ENCODE measurements at regions not wholly inside any gene's neighbourhood (a gene's known extent, or its start where the extent isn't known, plus 50 kb on each side); places are given as distances from the start of the nearest gene placed in this dataset.

- TF ChIP-seq CTCF (IDR thresholded peaks at IDR 0.05), result no peak; the same call in 1 of the 2 replicates
- Mint-ChIP-seq H3K27me3 (ENCODE audit: insufficient read depth) (no peaks in the 10 kb centered on the region), H3K4me3 (no peak overlapping the region), H3K4me1 (ENCODE audit: low read depth) (no peaks in the 10 kb centered on the region), H3K9me3 (peaks cover 10% of the 10 kb centered on the region), H3K36me3 (ENCODE audit: low read depth) (no peaks in the 10 kb centered on the region), H3K27ac (no peak overlapping the region)
- no peak for DNase-seq
Measured at GRCh38 chr2:164126960-164127660, 391.3 kb upstream of the FIGN start.

GRCh38 chr2:164115806-164116205 lies 380.0 kb upstream of the FIGN start:
- no peak for DNase-seq
- Mint-ChIP-seq H3K9me3 (peaks cover 5% of the 10 kb centered on the region), H3K4me3 (no peak overlapping the region), H3K36me3 (ENCODE audit: low read depth) (no peaks in the 10 kb centered on the region), H3K27me3 (ENCODE audit: insufficient read depth) (no peaks in the 10 kb centered on the region), H3K27ac (no peak overlapping the region), H3K4me1 (ENCODE audit: low read depth) (no peaks in the 10 kb centered on the region)
- no peak for TF ChIP-seq CTCF (IDR thresholded peaks at IDR 0.05)

GRCh38 chr2:164114937-164115336 lies 379.1 kb upstream of the FIGN start:
- Mint-ChIP-seq H3K36me3 (ENCODE audit: low read depth) (no peaks in the 10 kb centered on the region), H3K27me3 (ENCODE audit: insufficient read depth) (no peaks in the 10 kb centered on the region), H3K4me3 (no peak overlapping the region), H3K27ac (no peak overlapping the region), H3K9me3 (no peaks in the 10 kb centered on the region; the same call in none of the 2 replicates), H3K4me1 (ENCODE audit: low read depth) (no peaks in the 10 kb centered on the region)
- TF ChIP-seq CTCF (IDR thresholded peaks at IDR 0.05), result no peak
- DNase-seq, result no peak

GRCh38 chr2:164112105-164112504 lies 376.3 kb upstream of the FIGN start:
- Mint-ChIP-seq H3K27ac (no peak overlapping the region), H3K4me3 (no peak overlapping the region), H3K9me3 (no peaks in the 10 kb centered on the region; the same call in none of the 2 replicates), H3K4me1 (ENCODE audit: low read depth) (no peaks in the 10 kb centered on the region), H3K36me3 (ENCODE audit: low read depth) (no peaks in the 10 kb centered on the region), H3K27me3 (ENCODE audit: insufficient read depth) (no peaks in the 10 kb centered on the region)
- no peak for TF ChIP-seq CTCF (IDR thresholded peaks at IDR 0.05)
- DNase-seq, result no peak

- Mint-ChIP-seq H3K27ac (no peak overlapping the region), H3K27me3 (ENCODE audit: insufficient read depth) (no peaks in the 10 kb centered on the region), H3K4me3 (no peak overlapping the region), H3K4me1 (ENCODE audit: low read depth) (no peaks in the 10 kb centered on the region), H3K9me3 (peaks cover 14% of the 10 kb centered on the region), H3K36me3 (ENCODE audit: low read depth) (no peaks in the 10 kb centered on the region)
- DNase-seq, result no peak
- TF ChIP-seq CTCF (IDR thresholded peaks at IDR 0.05), result no peak
Measured at GRCh38 chr2:164110515-164110914, 374.7 kb upstream of the FIGN start.
